HPDE6-E6E7 (cell line): ENCODE measurements at regions not wholly inside any gene's neighbourhood (a gene's known extent, or its start where the extent isn't known, plus 50 kb on each side); places are given as distances from the start of the nearest gene placed in this dataset.
"Not testable (repeated sequence)": the region's sequence is repeated elsewhere in the genome, so short reads cannot be mapped to it uniquely, and the experiment has no call there.

Source experiments
- DNase-seq: peaks from one replicate; pipeline ENCODE4 v3.0.0; 2011; ENCODE audit warnings: missing footprints; ENCODE audit errors: extremely low spot score

DNA sequence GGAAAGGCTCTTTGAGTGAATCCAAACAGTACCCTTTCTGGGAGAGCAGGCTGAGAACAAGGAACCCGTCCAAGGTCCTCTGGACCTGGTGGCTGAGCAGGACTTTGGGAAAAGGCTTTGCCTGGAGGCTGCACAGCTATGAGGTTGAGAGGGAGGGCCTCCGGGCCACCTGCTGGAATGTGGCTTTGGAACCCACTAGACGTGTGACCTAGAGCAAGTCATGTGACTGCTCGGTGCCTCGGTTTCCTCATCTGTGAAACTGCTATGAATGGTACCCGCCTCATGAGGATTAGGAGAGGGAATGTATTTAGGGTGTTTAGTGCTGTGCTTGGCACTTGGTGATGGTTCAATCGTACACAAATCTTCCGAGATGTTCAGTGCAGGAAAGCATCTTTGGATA lies 50.4 kb downstream of the HAPSTR1 start:
- DNase-seq = no peak

DNA sequence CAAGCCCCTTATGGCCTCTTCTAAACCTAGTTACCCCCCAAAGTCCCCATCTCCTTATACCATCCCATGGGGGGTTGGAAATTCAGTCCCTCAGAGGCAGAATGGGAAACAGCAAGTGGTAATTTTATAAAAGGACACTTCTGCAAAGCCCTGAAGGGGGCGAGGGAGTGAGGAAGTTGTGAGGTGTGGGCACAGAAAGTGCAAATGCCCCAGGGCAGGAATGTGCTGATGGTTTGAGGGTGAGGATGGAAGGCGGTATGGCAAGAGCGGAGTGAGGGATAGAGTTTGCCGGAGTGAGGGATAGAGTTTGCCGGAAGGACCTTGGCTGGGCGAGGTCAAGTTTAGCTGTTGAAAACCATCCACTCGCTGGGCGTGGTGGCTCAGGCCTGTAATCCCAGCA lies 52.7 kb downstream of the HAPSTR1 start:
- DNase-seq = no peak

DNA sequence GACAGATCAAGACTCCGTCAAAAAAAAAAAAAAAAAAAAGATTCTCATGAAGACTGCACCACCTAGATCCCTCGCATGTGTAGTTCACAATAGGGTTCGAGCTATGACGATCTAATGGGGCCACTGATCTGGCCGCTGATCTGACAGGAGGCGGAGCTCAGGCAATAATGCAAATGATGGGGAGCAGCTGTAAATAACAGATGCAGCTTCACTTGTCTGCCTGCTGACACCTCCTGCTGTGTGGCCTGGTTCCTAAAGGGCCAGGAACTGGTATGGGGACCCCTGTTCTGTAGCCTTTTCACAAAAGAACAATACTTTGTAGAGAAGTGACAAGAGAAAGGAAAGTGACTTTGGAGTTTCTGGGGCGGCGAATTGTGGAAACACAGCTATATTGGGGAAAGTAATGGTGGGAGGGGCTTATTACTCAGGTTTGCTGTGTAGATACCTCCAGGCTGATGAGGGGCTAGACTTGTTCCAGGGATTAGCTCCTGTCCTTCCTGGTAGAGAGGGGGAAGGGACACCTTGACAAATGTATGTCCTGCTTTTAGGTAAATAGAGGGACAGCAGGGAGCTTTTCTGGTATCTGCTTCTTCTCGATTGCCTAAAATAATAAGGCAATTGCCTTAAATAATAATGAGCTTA lies 57.1 kb downstream of the HAPSTR1 start:
- DNase-seq = no peak

DNA sequence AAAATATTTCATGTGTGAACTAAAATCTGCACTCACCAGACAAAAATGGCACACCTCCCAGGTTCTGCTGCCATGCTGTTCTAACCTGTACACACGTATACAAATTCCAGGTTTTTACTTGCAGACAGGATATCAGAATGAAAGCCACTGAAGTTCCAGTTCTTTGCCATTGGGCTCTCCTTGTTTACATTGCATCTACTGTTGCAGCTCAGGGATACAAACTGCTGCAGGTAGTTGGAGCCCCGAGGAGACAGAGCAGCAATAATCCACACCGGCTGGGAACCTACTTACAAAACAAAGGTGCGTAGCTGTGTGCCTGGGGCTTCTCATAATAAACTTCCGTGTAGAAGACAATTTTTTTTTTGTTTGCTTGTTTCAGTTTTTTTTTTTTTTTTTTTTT lies 59.6 kb downstream of the HAPSTR1 start:
- no peak for DNase-seq

DNA sequence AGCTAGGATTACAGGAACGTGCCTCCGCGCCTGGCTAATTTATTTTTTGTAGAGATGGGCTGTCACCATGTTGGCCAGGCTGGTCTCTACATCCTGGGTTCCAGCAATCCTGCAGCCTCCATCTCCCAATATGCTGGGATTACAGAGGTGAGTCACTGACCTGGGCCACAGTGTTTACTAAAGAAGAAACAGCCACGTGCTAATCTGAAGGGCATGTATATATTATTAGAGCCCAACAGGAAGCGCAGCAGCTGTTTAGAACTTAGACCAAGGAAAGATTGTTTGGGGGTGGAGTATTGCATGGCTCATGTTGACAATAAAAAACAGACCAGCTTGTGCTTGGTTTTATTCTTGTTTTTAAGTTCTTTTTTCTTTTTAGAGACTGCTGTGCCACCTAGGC lies 60.2 kb downstream of the HAPSTR1 start:
- DNase-seq = no peak

DNA sequence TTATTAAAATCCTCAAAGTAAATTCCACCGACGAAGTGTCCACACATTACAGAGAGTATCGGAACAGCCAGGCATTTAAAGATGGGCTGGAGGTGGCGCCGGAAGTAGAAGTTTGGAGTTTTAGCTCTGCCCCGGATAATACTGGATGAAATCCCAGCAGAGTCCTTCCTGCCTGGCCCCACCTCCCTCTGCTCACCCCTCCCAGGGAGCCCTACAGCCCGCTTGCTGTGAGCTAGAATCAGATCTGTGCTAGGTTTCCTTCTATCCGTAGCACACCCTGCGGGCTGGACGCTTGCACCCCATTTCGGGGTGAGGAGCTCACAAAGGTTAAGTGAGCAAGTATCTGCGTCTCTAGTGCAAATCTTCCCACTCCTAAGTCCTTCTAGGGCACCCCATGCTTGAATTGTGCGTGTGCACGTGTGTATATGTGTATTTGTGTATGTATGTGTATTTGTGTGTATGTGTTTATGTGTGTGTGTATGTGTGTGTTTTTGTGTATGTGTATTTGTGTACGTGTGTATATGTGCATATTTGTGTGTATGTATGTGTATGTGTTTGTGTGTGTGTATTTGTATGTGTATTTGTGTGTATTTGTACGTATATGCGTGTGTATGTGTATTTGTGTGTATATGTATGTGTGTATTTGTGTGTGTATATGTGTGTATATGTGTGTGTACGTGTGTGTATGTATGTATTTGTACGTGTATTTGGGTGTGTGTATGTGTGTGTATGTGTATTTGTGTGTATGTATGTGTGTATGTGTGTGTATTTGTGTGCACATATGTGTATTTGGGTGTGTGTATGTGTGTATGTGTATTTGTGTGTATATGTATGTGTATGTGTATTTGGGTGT lies 61.4 kb downstream of the HAPSTR1 start:
- no peak for DNase-seq

DNA sequence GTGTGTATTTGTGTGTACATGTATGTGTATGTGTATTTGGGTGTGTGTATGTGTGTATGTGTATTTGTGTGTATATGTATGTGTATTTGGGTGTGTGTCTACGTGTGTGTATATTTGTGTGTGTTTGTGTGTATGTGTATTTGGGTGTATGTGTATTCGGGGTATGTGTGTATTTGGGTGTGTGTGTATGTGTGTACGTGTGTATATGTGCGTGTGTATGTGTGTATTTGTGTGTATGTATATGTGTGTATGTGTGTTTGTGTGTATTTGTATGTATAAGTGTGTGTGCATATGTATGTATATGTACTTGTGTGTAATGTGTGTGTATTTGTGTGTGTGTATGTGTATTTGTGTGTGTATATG lies 62.0 kb downstream of the HAPSTR1 start:
- DNase-seq = no peak

DNA sequence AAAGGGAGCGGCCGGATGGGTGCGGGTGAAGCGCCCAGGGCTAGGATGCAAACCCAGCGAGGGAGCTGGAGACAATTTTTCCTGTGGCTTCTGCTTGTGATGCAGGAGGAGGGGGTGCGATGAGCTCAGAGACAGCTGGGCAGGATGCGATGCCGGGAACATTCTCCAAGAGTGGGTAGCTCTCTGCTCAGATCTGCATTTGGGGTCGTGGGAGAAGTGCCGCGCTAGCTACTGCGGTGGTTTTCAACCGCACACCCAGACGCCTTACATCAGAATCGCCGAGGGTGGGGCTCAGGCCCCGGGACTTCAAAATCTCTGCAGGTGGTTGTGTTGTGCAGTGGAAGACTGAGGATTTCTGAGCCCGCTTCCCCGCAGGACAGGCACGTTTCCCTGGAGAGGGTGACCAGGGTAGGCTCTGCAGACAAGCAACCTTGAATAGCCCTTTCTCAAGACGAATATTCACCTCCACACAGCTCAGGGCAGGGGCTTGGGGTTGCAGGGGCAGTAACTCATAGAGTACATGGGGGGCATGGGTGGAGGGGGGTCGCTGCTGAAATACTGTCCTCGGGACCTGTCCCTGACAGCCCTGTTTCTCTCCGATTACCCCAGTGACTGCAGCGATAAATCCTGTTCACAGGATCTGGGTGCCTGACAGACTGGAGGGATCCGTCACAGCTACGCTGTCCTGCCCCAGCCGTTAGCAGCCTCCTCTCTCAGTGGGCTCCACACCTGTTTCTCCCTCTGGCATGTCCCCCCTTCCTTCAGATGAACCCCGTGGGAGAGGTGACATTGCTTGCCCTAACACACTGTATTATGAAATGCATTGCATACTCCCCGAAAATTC lies 63.3 kb downstream of the HAPSTR1 start:
- DNase-seq = no peak

DNA sequence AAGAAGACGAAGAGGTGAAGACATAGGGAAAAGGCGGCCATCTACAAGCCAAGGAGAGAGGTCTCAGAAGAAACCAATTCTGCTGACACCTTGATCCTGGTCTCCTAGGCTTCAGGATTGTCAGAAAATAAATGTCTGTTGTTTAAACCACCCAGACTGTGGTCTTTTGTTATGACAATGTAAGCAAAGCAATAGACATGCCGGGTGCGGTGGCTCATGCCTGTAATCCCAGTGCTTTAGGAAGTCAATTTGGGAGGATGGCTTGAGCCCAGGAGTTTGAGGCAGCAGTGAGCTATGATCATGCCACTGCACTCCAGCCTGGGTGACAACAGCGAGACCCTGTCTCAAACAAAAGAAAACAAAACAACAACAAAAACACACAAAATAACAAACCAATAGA lies 64.4 kb downstream of the HAPSTR1 start:
- no peak for DNase-seq

DNA sequence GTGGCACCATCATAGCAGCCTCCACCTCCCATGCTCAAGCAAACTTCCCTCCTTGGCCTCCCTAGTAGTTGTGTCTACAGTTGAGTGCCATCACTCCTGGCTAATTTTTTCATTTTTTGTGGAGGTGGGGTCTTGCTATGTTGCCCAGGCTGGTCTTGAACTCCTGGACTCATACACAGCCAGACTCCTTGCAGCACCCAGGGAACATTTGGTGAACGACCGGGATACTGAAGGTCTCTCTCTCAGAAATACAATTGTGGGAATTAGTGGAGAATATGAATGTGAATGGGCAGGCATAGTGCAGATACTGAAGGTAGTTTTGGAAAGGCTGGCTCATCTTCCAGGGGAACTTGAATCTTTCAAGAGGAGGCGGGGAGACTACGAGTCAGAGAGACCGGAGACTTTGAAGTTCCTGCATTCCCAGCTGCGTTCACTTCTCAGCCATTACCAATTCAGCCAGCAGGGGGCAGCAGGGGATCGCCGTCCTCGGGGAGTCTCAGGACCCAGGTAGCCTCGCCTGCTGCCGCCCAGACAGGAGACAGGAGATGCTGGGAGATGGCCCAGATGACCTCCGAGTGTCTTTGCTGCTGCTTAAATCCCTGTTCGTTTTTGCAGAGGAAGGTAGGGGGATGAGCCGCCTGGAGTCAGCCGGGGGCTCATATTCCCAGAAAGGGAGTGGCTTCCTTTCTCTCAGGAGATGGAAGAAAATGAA lies 68.6 kb downstream of the HAPSTR1 start:
- DNase-seq = peak; percentile 38

DNA sequence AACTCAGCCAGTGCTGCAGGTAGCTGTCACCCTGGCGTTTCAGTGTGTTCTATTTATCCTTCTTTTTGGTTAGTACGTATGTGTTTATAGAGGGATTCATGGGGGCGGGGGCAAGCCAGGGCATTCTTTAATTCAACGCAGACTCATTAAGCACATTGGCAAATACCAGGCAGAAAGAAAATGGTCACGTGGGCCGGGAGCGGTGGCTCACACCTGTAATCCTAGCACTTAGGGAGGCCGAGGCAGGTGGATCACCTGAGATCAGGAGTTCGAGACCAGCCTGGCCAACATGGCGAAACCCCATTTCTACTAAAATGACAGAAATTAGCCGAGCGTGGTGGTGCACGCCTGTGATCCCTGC lies 69.1 kb downstream of the HAPSTR1 start:
- no peak for DNase-seq

DNA sequence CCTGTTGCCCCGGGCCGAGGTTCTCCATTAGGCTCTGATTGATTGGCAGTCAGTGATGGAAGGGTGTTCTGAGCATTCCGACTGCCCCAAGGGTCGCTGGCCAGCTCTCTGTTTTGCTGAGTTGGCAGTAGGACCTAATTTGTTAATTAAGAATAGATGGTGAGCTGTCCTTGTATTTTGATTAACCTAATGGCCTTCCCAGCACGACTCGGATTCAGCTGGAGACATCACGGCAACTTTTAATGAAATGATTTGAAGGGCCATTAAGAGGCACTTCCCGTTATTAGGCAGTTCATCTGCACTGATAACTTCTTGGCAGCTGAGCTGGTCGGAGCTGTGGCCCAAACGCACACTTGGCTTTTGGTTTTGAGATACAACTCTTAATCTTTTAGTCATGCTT lies 74.2 kb downstream of the HAPSTR1 start:
- no peak for DNase-seq

DNA sequence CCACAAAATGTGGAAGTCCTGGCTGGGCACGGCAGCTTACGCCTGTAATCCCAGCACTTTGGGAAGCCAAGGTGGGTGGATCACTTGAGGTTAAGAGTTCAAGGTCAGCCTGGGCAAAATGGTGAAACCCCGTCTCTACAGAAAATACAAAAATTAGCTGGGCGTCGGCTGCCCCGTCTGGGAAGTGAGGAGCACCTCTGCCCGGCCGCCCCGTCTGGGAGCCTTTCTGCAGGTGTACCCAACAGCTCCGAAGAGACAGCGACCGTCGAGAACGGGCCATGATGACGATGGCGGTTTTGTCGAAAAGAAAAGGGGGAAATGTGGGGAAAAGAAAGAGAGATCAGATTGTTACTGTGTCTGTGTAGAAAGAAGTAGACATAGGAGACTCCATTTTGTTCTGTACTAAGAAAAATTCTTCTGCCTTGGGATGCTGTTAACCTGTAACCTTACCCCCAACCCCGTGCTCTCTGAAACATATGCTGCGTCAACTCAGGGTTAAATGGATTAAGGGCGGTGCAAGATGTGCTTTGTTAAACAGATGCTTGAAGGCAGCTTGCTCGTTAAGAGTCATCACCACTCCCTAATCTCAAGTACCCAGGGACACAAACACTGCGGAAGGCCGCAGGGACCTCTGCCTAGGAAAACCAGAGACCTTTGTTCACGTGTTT lies 75.0 kb downstream of the HAPSTR1 start:
- not testable (repeated sequence) for DNase-seq

DNA sequence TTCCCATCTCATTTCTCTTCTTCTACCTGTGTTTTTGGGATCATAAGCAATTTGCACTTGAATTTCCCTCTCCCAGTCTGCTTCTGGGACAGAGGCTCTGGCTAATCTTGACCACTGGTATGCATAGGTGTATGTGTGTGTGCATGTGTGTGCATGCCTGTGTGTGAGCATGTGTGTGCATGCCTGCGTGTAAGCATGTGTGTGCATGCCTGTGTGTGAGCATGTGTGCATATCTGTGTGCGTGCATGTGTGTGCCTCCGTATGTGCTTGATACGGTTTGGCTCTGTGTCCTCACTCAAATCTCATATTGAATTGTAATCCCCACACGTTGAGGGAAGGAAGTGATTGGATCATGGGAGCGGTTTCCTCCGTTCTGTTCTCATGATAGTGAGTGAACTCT lies 77.7 kb downstream of the HAPSTR1 start:
- DNase-seq = no peak

DNA sequence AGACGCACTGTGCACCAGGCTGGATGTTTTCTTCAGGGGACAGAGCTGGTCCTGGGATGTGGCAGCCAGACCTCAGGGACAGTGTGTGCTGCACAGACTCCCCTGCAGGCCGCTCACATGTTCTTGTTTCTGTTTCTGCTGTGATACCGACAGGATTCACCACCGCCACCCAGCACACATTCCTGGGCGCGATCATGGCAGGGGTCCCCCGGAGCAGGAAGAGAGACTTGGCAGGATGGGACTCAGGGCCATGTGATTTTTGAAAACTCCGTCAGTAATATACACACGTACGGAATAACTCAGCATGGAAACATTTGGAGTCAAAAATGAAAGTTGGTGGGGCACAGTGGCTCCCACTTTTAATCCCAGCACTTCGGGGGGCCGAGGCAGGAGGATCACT lies 79.0 kb downstream of the HAPSTR1 start:
- DNase-seq = no peak

DNA sequence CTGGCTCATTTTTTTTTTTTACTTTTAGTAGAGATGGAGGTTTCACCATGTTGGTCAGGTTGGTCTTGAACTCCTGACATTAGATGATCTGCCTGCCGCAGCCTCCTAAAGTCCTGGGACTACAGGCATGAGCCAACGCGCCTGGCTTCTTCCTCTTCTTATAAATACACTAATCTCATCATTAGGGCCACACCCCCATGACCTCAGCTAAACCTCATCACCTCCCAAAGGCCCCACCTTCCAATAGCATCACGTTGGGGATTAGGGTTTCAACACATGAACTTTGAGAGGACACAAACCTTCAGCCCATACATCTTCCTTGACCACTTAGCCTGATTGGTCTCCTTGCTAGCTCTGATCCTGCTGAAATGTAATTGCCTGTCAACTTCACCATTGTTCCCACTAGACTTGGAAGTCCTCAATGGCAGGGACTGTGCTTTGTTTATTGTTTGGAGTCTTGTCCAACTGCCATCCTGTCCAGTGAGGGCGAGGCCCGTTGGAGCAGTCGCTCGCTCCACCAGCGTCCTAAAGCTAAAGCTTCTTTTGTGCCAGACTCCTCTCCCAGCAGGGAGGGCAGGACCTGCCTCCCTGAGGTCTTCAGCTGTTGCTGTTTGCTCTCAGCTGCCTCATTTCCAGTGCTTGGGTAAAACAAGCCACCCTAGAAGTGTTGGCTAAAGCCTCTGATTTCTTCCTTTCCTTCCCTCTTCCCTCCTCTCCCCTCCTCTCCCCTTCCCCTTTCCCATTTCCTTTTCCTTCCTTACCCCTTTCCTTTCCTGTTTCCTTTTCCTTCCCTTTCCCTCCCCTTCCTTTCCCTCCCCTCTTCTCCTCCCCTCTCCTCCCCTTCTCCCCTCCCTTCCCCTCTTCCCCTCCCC lies 85.3 kb downstream of the HAPSTR1 start:
- no peak for DNase-seq

DNA sequence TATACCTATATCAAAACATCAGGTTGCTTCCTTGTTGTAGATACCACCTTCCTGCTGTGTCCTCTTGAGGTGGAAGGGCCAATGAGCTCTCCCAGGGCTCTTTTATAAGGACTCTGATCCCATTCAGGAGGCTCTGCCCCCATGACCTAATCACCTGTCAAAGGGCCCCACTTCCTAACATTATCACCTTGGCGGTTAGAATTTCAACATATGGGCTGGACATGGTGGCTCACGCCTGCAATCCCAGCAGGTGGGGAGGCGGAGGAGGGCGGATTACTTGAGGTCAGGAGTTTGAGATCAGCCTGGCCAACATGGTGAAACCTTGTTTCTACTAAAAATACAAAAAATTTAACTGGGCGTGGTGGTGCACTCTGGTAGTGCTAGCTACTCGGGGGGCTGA lies 86.4 kb downstream of the HAPSTR1 start:
- no peak for DNase-seq

DNA sequence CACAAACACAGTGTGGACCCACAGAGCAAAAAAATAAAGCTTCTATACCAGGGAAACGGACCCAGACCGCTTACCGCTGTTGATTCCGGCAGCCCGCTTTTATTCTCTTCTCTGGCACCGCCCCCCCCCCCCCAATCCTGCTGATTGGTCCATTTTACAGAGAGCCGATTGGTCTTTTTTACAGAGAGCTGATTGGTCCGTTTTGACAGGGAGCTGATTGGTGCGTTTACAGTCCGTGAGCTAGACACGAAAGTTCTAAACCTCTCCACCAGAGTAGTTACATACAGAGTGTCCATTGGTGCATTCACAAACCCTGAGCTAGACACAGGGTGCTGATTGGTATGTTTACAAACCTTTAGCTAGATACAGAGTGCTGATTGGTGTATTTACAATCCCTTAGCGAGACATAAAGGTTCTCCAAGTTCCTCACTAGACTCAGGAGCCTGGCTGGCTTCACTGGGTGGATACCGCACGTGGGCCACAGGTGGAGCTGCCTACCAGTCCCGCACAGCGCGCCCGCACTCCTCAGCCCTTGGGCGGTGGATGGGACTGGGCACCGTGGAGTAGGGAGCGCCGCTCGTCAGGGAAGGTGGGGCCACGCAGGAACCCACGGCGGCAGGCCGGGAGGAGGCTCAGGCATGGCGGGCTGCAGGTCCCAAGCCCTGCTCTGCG lies 92.4 kb downstream of the HAPSTR1 start:
- DNase-seq = no peak

DNA sequence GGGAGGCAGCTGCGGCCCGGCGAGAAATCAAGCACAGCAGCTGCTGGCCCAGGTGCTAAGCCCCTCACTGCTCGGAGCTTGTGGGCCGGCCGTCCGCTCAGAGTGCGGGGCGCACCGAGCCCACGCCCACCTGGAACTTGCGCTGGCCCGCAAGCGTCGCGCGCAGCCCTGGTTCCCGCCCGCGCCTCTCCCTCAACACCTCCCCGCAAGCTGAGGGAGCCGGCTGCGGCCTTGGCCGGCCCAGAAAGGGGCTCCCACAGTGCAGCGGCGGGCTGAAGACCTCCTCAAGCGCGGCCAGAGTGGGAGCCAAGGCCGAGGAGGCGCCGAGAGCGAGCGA lies 92.9 kb downstream of the HAPSTR1 start:
- DNase-seq = no peak

DNA sequence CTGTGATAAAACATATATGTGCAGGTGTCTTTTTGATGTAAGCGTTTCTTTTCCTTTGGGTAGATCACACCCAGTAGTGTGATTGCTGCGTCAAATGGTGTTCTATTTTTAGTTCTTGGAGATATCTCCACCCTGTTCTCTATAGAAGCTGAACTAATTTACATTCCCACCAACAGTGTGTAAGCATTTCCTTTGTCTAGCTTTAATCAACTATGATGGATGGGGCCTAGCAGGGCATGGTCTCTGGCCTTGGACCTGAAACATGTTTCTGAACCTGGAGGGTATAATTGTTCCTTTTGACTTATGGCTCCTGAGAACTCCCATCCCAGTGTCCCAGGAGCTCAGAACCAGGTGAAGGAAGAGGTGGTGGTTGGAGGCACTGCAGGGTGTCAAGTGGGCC lies 93.9 kb downstream of the HAPSTR1 start:
- DNase-seq = no peak
